ENCODE measurements at regions not wholly inside any gene's neighbourhood (a gene's known extent, or its start where the extent isn't known, plus 50 kb on each side); places are given as distances from the start of the nearest gene placed in this dataset.

DNA sequence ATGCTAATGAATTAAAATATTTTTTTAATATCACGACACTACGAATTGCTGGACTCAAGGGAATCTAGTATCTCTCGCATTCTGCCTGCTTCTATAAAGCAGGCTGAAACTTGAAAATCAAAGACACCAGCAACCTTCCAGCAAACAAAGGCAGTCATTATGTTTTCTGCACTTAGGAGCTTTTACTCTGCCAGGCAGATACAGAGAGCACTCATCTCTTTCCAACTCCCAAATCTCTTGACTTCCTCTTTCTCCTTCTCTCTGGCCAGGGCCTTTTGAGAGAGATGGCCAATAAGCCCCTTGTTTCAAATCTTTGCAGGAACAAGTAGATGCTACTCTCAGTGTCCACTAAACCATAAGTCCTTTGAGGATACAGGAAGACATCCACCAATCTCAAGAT, 95.2 kb upstream of the KLF3 start:
- Histone ChIP-seq H3K79me2 (no peaks in the 10 kb centered on the region), H3K9ac (no peak overlapping the region), H2AFZ (no peak overlapping the region), H3K4me1 (peaks cover 19% of the 10 kb centered on the region), H3K4me2 (ENCODE audit: low read length) (no peak overlapping the region), H3K9me3 (ENCODE audit: control insufficient read depth, low read length) (no peaks in the 10 kb centered on the region), H3K4me3 (ENCODE audit: low read depth, low read length) (no peak overlapping the region), H3K36me3 (ENCODE audit: control insufficient read depth, insufficient read depth, low read length) (no peaks in the 10 kb centered on the region), H3K27ac (no peak overlapping the region), H3K27me3 (ENCODE audit: control insufficient read depth, insufficient read depth, low read length) (no peaks in the 10 kb centered on the region)
- TF ChIP-seq, protein P1, sequence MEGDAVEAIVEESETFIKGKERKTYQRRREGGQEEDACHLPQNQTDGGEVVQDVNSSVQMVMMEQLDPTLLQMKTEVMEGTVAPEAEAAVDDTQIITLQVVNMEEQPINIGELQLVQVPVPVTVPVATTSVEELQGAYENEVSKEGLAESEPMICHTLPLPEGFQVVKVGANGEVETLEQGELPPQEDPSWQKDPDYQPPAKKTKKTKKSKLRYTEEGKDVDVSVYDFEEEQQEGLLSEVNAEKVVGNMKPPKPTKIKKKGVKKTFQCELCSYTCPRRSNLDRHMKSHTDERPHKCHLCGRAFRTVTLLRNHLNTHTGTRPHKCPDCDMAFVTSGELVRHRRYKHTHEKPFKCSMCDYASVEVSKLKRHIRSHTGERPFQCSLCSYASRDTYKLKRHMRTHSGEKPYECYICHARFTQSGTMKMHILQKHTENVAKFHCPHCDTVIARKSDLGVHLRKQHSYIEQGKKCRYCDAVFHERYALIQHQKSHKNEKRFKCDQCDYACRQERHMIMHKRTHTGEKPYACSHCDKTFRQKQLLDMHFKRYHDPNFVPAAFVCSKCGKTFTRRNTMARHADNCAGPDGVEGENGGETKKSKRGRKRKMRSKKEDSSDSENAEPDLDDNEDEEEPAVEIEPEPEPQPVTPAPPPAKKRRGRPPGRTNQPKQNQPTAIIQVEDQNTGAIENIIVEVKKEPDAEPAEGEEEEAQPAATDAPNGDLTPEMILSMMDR (IDR thresholded peaks at IDR 0.05), result no peak

DNA sequence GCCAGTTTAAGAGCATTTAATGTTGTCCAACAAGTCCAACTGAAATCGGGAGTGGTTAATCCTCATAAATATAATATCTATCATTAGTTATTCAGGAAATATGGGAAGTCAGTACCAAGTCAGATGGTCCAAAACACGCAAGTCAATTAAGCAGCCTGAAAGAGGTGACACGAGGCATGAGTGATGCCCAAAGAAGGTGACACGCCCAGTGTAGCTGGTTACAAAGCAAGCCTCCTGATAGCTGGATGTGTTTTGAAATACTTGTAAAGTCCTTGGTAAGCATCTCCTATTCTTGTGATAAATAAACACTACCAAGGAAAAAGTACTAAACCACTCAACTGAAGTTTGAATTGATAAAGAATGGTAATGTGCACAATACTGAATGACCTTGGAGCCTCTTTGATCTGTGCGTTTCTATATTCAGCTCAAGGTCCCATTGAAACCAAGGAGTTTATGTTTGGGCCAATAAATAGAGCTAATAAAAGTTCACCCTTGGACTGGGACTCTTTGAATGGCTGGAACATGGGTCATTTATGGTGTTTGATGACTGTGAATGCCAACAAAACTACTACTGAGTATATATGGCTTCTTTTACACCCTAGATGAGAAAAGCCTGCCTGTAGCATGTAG, 93.2 kb upstream of the KLF3 start:
- no peaks in the 10 kb centered on the region for H3K36me3 ChIP-seq (ENCODE audit: control insufficient read depth, insufficient read depth, low read length)
- H3K27me3 ChIP-seq (ENCODE audit: control insufficient read depth, insufficient read depth, low read length), result no peaks in the 10 kb centered on the region
- no peak overlapping the region for H3K4me3 ChIP-seq (ENCODE audit: low read depth, low read length)
- no peak overlapping the region for H3K9ac ChIP-seq
- H2AFZ ChIP-seq, result no peak overlapping the region
- H3K9me3 ChIP-seq (ENCODE audit: control insufficient read depth, low read length), result no peaks in the 10 kb centered on the region
- H3K27ac ChIP-seq, result no peak overlapping the region
- TF ChIP-seq, protein P1 (IDR thresholded peaks at IDR 0.05), result no peak
- no peaks in the 10 kb centered on the region for H3K79me2 ChIP-seq
- peaks cover 16% of the 10 kb centered on the region for H3K4me1 ChIP-seq
- no peak overlapping the region for H3K4me2 ChIP-seq (ENCODE audit: low read length)

DNA sequence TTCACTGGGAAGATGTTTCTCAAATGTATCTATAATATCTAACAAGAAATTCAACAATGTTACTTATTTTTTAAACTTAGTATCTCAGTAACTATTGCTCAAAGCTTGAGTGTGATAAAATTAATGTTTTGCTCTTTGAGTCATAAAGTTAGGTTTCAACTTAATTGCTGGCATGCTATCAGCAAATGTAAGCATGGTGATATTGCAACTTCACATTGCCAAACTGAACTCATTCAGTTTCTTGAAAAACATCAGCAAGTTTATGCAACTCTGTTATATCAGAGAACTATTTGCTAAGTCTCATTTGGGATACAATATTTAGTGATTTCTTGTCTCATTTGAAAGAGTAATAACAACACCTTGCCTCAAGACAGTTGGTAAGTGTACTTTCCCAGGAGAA, 91.2 kb upstream of the KLF3 start:
- TF ChIP-seq, protein P1 (IDR thresholded peaks at IDR 0.05), result no peak
- Histone ChIP-seq H3K27me3 (ENCODE audit: control insufficient read depth, insufficient read depth, low read length) (no peaks in the 10 kb centered on the region), H3K4me2 (ENCODE audit: low read length) (no peak overlapping the region), H3K79me2 (no peaks in the 10 kb centered on the region), H3K9me3 (ENCODE audit: control insufficient read depth, low read length) (no peaks in the 10 kb centered on the region), H3K9ac (no peak overlapping the region), H2AFZ (no peak overlapping the region), H3K4me3 (ENCODE audit: low read depth, low read length) (no peak overlapping the region), H3K4me1 (peaks cover 12% of the 10 kb centered on the region), H3K27ac (no peak overlapping the region), H3K36me3 (ENCODE audit: control insufficient read depth, insufficient read depth, low read length) (no peaks in the 10 kb centered on the region)

DNA sequence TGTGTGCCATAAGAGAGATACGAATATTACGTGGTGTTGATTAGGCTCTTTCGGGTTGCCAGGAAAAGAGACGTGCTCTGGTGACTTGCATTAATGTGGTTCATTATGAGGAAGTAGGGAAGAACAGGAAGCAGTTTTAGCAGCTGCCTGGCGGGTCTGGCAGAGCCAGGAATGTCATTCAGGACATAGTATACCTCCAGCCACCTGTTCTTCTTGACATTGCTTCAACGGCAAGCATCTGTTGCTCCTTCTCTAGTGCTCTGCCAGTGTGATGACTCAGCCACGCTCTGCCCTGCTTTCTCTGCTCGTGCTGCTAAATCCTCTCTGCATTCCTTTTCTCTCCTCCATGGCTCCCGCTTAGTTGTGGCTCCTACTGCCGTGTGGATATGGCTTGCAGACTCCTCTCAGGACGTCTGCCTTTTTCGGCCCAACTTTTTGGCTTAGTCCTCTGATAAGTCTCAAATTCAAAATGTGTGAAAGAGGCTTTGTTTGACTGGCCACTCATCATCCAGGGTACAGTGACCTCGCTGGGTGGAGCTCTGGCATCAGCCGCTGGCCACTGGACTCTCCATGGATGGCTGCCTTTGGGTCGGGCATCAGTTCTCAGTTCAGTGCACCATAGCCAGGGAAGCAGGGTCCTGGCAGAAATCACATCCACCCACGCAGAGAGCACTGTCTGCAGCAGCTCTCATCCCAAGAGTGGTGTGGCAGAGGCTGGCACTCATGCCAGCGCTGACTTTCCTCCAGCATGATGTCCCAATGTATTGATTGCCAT, 89.3 kb upstream of the KLF3 start:
- no peaks in the 10 kb centered on the region for H3K79me2 ChIP-seq
- no peak overlapping the region for H3K4me3 ChIP-seq (ENCODE audit: low read depth, low read length)
- no peaks in the 10 kb centered on the region for H3K27me3 ChIP-seq (ENCODE audit: control insufficient read depth, insufficient read depth, low read length)
- peak overlapping the region; percentile 42 for H3K27ac ChIP-seq
- H3K9ac ChIP-seq, result no peak overlapping the region
- H3K36me3 ChIP-seq (ENCODE audit: control insufficient read depth, insufficient read depth, low read length), result no peaks in the 10 kb centered on the region
- no peak overlapping the region for H3K4me2 ChIP-seq (ENCODE audit: low read length)
- peak overlapping the region; percentile 53 for H2AFZ ChIP-seq
- H3K9me3 ChIP-seq (ENCODE audit: control insufficient read depth, low read length), result no peaks in the 10 kb centered on the region
- H3K4me1 ChIP-seq, result peaks cover 11% of the 10 kb centered on the region
- TF ChIP-seq, protein P1 (IDR thresholded peaks at IDR 0.05), result no peak
